ENCODE measurements at regions not wholly inside any gene's neighbourhood (a gene's known extent, or its start where the extent isn't known, plus 50 kb on each side); places are given as distances from the start of the nearest gene placed in this dataset.
"Not testable (repeated sequence)": the region's sequence is repeated elsewhere in the genome, so short reads cannot be mapped to it uniquely, and the experiment has no call there.

DNA sequence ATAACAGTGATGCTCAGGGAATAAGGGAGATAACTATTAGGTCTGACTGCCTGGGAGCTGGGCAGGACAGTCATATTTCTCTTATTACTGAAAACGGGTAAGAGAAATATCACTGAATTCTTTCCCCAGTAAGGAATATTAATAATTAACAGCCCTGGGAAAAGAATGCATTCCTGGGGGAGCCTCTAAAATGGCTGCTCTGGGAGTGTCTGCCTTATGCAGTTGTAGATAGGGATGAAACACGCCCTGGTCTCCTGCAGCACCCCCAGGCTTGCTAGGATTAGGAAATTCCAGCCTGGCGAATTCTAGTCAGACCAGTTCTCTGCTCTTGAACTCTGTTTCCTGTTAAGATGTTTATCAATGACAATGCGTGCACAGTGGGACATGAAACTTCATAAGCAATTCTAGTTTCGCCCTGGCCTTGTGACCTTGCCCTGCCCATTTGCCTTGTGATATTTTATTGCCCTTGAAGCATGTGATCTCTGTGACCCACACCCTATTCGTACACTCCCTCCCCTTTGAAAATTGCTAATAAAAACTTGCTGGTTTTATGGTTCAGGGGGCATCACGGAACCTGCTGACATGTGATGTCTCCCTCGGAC lies 170.6 kb upstream of the NABP1 start:
- not testable (repeated sequence) for H3K9ac ChIP-seq (ENCODE audit: low read length); H3K36me3 ChIP-seq (ENCODE audit: control insufficient read depth in 1 of 2, insufficient read depth in 2 of 2, low read length in 2 of 2); H3K79me1 ChIP-seq (ENCODE audit: low read length); H3K14ac ChIP-seq (ENCODE audit: low read length); H3K79me2 ChIP-seq (ENCODE audit: control insufficient read depth, insufficient read depth, low read length, poor library complexity); H3K9me3 ChIP-seq (ENCODE audit: insufficient read depth, low read depth, low read length); H3K4me3 ChIP-seq (ENCODE audit: low read depth, low read length); H3K27ac ChIP-seq (ENCODE audit: low read depth, low read length); H3K27me3 ChIP-seq (ENCODE audit: insufficient read depth, low read length); H4K8ac ChIP-seq (ENCODE audit: low read depth, low read length); H3K4me2 ChIP-seq (ENCODE audit: low read length); H2AFZ ChIP-seq (ENCODE audit: insufficient read depth, low read length, poor library complexity); H4K91ac ChIP-seq (ENCODE audit: low read depth, low read length); DNase-seq; H2BK5ac ChIP-seq (ENCODE audit: low read depth, low read length, poor library complexity); H3K18ac ChIP-seq (ENCODE audit: low read length); H4K12ac ChIP-seq (ENCODE audit: low read depth, low read length); H3K4me1 ChIP-seq (ENCODE audit: control insufficient read depth in 1 of 2, insufficient read depth in 2 of 2, low read length in 2 of 2); H2BK120ac ChIP-seq (ENCODE audit: insufficient read depth, low read length, poor library complexity); H2BK12ac ChIP-seq (ENCODE audit: low read length); H2AK5ac ChIP-seq (ENCODE audit: low read length); H3K4ac ChIP-seq (ENCODE audit: low read depth, low read length); H3K23ac ChIP-seq (ENCODE audit: low read length)
- WGBS (ENCODE audit: extremely low coverage, insufficient coverage, insufficient read length): no CpG with 5 or more reads among the region's 8 CpGs

- Histone ChIP-seq H2BK12ac (ENCODE audit: low read length) (no peak overlapping the region), H4K91ac (ENCODE audit: low read depth, low read length) (no peak overlapping the region), H2BK5ac (ENCODE audit: low read depth, low read length, poor library complexity) (no peak overlapping the region), H3K14ac (ENCODE audit: low read length) (no peak overlapping the region), H3K23ac (ENCODE audit: low read length) (no peak overlapping the region), H4K12ac (ENCODE audit: low read depth, low read length) (no peak overlapping the region), H3K9me3 (ENCODE audit: insufficient read depth, low read depth, low read length) (peaks cover 1% of the 10 kb centered on the region), H3K4me2 (ENCODE audit: low read length) (no peak overlapping the region), H3K79me2 (ENCODE audit: control insufficient read depth, insufficient read depth, low read length, poor library complexity) (no peaks in the 10 kb centered on the region), H3K9ac (ENCODE audit: low read length) (no peak overlapping the region), H4K8ac (ENCODE audit: low read depth, low read length) (no peak overlapping the region), H2AK5ac (ENCODE audit: low read length) (no peak overlapping the region), H3K36me3 (ENCODE audit: control insufficient read depth in 1 of 2, insufficient read depth in 2 of 2, low read length in 2 of 2) (no peaks in the 10 kb centered on the region), H2BK120ac (ENCODE audit: insufficient read depth, low read length, poor library complexity) (no peak overlapping the region), H3K4ac (ENCODE audit: low read depth, low read length) (no peak overlapping the region), H3K4me3 (ENCODE audit: low read depth, low read length) (no peak overlapping the region), H3K79me1 (ENCODE audit: low read length) (no peaks in the 10 kb centered on the region), H3K27ac (ENCODE audit: low read depth, low read length) (no peak overlapping the region), H3K18ac (ENCODE audit: low read length) (no peak overlapping the region), H3K4me1 (ENCODE audit: control insufficient read depth in 1 of 2, insufficient read depth in 2 of 2, low read length in 2 of 2) (no peaks in the 10 kb centered on the region), H2AFZ (ENCODE audit: insufficient read depth, low read length, poor library complexity) (no peak overlapping the region), H3K27me3 (ENCODE audit: insufficient read depth, low read length) (no peaks in the 10 kb centered on the region)
- DNase-seq: no peak
- WGBS (ENCODE audit: extremely low coverage, insufficient coverage, insufficient read length): no CpG with 5 or more reads among the region's 5 CpGs
Measured at GRCh38 chr2:191508738-191509137, 169.2 kb upstream of the NABP1 start.

DNA sequence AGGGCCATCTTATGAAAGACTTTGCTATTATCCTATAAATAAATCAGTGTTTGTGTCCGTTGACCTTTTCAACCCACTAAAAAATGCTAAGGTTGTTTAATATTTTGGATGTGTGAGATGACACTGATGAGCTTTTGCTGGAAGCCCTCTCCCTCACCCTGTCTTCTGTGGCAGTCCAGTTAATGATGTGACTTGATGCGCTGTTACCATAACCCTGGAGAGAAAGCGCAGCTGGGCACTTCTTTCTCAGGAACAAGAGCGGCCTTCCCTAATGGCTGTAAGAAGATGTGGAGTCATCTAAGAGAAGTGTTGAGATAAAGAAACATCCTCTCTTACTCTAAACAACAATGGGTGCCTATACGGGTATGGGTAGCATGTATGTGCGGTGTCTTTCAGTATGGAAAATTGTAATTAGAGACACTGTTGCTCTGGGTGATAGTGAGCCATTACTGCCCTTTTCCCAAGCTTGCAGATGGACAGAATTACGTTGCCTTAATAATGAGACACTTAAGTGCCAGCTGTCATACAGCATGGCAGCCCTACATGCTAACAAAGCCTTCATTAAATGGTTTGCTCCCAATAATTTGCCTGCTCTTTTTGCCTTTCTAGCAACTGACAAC lies 165.6 kb upstream of the NABP1 start:
- Histone ChIP-seq H2BK120ac (ENCODE audit: insufficient read depth, low read length, poor library complexity) (no peak overlapping the region), H2AFZ (ENCODE audit: insufficient read depth, low read length, poor library complexity) (no peak overlapping the region), H4K91ac (ENCODE audit: low read depth, low read length) (no peak overlapping the region), H2AK5ac (ENCODE audit: low read length) (no peak overlapping the region), H3K4ac (ENCODE audit: low read depth, low read length) (no peak overlapping the region), H3K27me3 (ENCODE audit: insufficient read depth, low read length) (no peaks in the 10 kb centered on the region), H3K4me2 (ENCODE audit: low read length) (no peak overlapping the region), H3K79me1 (ENCODE audit: low read length) (no peaks in the 10 kb centered on the region), H3K27ac (ENCODE audit: low read depth, low read length) (no peak overlapping the region), H3K23ac (ENCODE audit: low read length) (no peak overlapping the region), H2BK12ac (ENCODE audit: low read length) (no peak overlapping the region), H3K18ac (ENCODE audit: low read length) (no peak overlapping the region), H3K9ac (ENCODE audit: low read length) (no peak overlapping the region), H3K14ac (ENCODE audit: low read length) (no peak overlapping the region), H3K9me3 (ENCODE audit: insufficient read depth, low read depth, low read length) (no peaks in the 10 kb centered on the region), H3K4me1 (ENCODE audit: control insufficient read depth in 1 of 2, insufficient read depth in 2 of 2, low read length in 2 of 2) (no peaks in the 10 kb centered on the region), H3K4me3 (ENCODE audit: low read depth, low read length) (no peak overlapping the region), H3K79me2 (ENCODE audit: control insufficient read depth, insufficient read depth, low read length, poor library complexity) (no peaks in the 10 kb centered on the region), H2BK5ac (ENCODE audit: low read depth, low read length, poor library complexity) (no peak overlapping the region), H4K8ac (ENCODE audit: low read depth, low read length) (no peak overlapping the region), H4K12ac (ENCODE audit: low read depth, low read length) (no peak overlapping the region), H3K36me3 (ENCODE audit: control insufficient read depth in 1 of 2, insufficient read depth in 2 of 2, low read length in 2 of 2) (no peaks in the 10 kb centered on the region)
- no CpG with 5 or more reads among the region's 7 CpGs for WGBS (ENCODE audit: extremely low coverage, insufficient coverage, insufficient read length)
- DNase-seq: no peak

GRCh38 chr2:191512874-191513273 lies 165.1 kb upstream of the NABP1 start:
- DNase-seq: no peak
- Histone ChIP-seq H2BK12ac (ENCODE audit: low read length) (no peak overlapping the region), H4K8ac (ENCODE audit: low read depth, low read length) (no peak overlapping the region), H3K9ac (ENCODE audit: low read length) (no peak overlapping the region), H3K9me3 (ENCODE audit: insufficient read depth, low read depth, low read length) (no peaks in the 10 kb centered on the region), H3K4ac (ENCODE audit: low read depth, low read length) (no peak overlapping the region), H3K27ac (ENCODE audit: low read depth, low read length) (no peak overlapping the region), H3K4me1 (ENCODE audit: control insufficient read depth in 1 of 2, insufficient read depth in 2 of 2, low read length in 2 of 2) (no peaks in the 10 kb centered on the region), H3K23ac (ENCODE audit: low read length) (no peak overlapping the region), H3K14ac (ENCODE audit: low read length) (no peak overlapping the region), H3K18ac (ENCODE audit: low read length) (no peak overlapping the region), H2BK5ac (ENCODE audit: low read depth, low read length, poor library complexity) (no peak overlapping the region), H3K79me1 (ENCODE audit: low read length) (no peaks in the 10 kb centered on the region), H2AK5ac (ENCODE audit: low read length) (no peak overlapping the region), H3K79me2 (ENCODE audit: control insufficient read depth, insufficient read depth, low read length, poor library complexity) (no peaks in the 10 kb centered on the region), H3K4me3 (ENCODE audit: low read depth, low read length) (no peak overlapping the region), H4K12ac (ENCODE audit: low read depth, low read length) (no peak overlapping the region), H3K36me3 (ENCODE audit: control insufficient read depth in 1 of 2, insufficient read depth in 2 of 2, low read length in 2 of 2) (no peaks in the 10 kb centered on the region), H4K91ac (ENCODE audit: low read depth, low read length) (no peak overlapping the region), H3K4me2 (ENCODE audit: low read length) (no peak overlapping the region), H2BK120ac (ENCODE audit: insufficient read depth, low read length, poor library complexity) (no peak overlapping the region), H3K27me3 (ENCODE audit: insufficient read depth, low read length) (no peaks in the 10 kb centered on the region), H2AFZ (ENCODE audit: insufficient read depth, low read length, poor library complexity) (no peak overlapping the region)
- WGBS (ENCODE audit: extremely low coverage, insufficient coverage, insufficient read length): no CpG with 5 or more reads among the region's 3 CpGs

Data from trophoblast cell (in vitro differentiated cells and primary cell).